Astrocyte (in vitro differentiated cells and primary cell): ENCODE measurements at regions not wholly inside any gene's neighbourhood (a gene's known extent, or its start where the extent isn't known, plus 50 kb on each side); places are given as distances from the start of the nearest gene placed in this dataset.

Source experiments
- DNase-seq: peaks from one replicate; pipeline ENCODE4 v3.0.0-alpha.2; 2010; ENCODE audit warnings: low read depth
- FAIRE-seq: peaks from 2 replicates; lab custom pipeline; 2011; peaks lifted over from hg19 to GRCh38; lab: Jason Lieb, UNC
- H2AFZ ChIP-seq: 2 replicates; pipeline ENCODE4 v1.6.0; 2012; ENCODE audit warnings: low read depth, low read length, inconsistent platforms
- H3K27ac ChIP-seq: 2 replicates; pipeline ENCODE4 v1.5.1; 2011; ENCODE audit warnings: low read depth, low read length, inconsistent platforms
- H3K27me3 ChIP-seq: 2 replicates; pipeline ENCODE4 v1.6.0; 2011; ENCODE audit warnings: low read length, inconsistent platforms; ENCODE audit not compliant: insufficient read depth
- H3K36me3 ChIP-seq: 2 replicates; pipeline ENCODE4 v1.5.1; 2011; ENCODE audit warnings: low read length, inconsistent platforms; ENCODE audit not compliant: insufficient read depth
- H3K4me1 ChIP-seq: 2 replicates; pipeline ENCODE4 v1.5.1; 2011; ENCODE audit warnings: low read length, inconsistent platforms; ENCODE audit not compliant: insufficient read depth
- H3K4me2 ChIP-seq: 2 replicates; pipeline ENCODE4 v1.6.0; 2012; ENCODE audit warnings: low read length, inconsistent platforms
- H3K4me3 ChIP-seq: 2 replicates; pipeline ENCODE4 v1.5.1; 2011; ENCODE audit warnings: low read depth, mild to moderate bottlenecking, low read length, inconsistent platforms; ENCODE audit not compliant: insufficient read depth
- H3K79me2 ChIP-seq: 2 replicates; pipeline ENCODE4 v1.6.0; 2012; ENCODE audit warnings: mild to moderate bottlenecking, low read length, inconsistent platforms; ENCODE audit not compliant: insufficient read depth
- H3K9ac ChIP-seq: 2 replicates; pipeline ENCODE4 v1.6.0; 2012; ENCODE audit warnings: mild to moderate bottlenecking, low read length, inconsistent platforms
- H3K9me3 ChIP-seq: 2 replicates; pipeline ENCODE4 v1.5.1; 2012; ENCODE audit warnings: low read depth, mild to moderate bottlenecking, low read length, inconsistent platforms; ENCODE audit not compliant: insufficient read depth
- H4K20me1 ChIP-seq: 2 replicates; pipeline ENCODE4 v1.6.0; 2012; ENCODE audit warnings: low read length, inconsistent platforms; ENCODE audit not compliant: insufficient read depth
- H3K27ac Mint-ChIP-seq: one replicate; pipeline ENCODE4 v1.8.0; 2021; ENCODE audit warnings: mild to moderate bottlenecking, mixed read lengths; ENCODE audit not compliant: unreplicated experiment
- H3K27me3 Mint-ChIP-seq: one replicate; pipeline ENCODE4 v1.8.0; 2021; ENCODE audit warnings: low read depth, mixed read lengths; ENCODE audit not compliant: unreplicated experiment
- H3K36me3 Mint-ChIP-seq: one replicate; pipeline ENCODE4 v1.8.0; 2021; ENCODE audit warnings: low read depth, mixed read lengths; ENCODE audit not compliant: unreplicated experiment
- H3K4me1 Mint-ChIP-seq: one replicate; pipeline ENCODE4 v1.8.0; 2021; ENCODE audit warnings: low read depth, mixed read lengths; ENCODE audit not compliant: unreplicated experiment
- H3K4me3 Mint-ChIP-seq: one replicate; pipeline ENCODE4 v1.8.0; 2021; ENCODE audit warnings: mild to moderate bottlenecking, moderate library complexity, mixed read lengths; ENCODE audit not compliant: unreplicated experiment
- H3K9me3 Mint-ChIP-seq: one replicate; pipeline ENCODE4 v1.8.0; 2021; ENCODE audit warnings: mild to moderate bottlenecking, mixed read lengths; ENCODE audit not compliant: unreplicated experiment
- CTCF ChIP-seq: IDR thresholded peaks from 2 replicates; pipeline ENCODE4 v1.5.1; 2011; ENCODE audit warnings: low read depth, mild to moderate bottlenecking, inconsistent platforms, low read length, moderate library complexity; ENCODE audit not compliant: insufficient read depth
- EZH2 ChIP-seq: IDR thresholded peaks from 2 replicates; pipeline ENCODE4 v1.6.1; 2012; ENCODE audit warnings: mild to moderate bottlenecking, low read length, inconsistent platforms; ENCODE audit not compliant: insufficient read depth

DNA sequence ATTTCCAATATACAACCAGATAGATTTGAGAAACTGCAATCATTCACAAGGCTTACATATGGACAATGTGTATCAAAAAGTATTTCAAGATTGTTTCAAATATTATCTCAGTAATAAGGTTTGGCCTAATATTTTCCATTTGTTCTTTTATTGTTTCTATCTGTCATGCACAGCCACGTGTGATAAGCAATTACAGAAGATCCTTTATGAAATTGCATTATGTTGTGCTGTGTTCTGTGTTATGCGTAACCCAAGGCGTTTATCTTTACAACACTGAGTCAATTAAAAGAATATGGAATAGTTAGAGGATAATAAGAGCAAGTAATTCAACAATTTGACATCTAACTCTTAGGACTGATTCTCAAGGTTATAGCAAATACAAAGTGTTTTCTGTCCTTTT lies 1009.3 kb upstream of the PRMT6 start:
- Histone ChIP-seq H3K27ac (no peak overlapping the region), H3K79me2 (no peaks in the 10 kb centered on the region), H4K20me1 (no peaks in the 10 kb centered on the region), H3K4me3 (no peak overlapping the region), H2AFZ (no peak overlapping the region), H3K27me3 (no peaks in the 10 kb centered on the region), H3K9ac (no peak overlapping the region), H3K36me3 (no peaks in the 10 kb centered on the region), H3K4me1 (no peaks in the 10 kb centered on the region), H3K9me3 (no peaks in the 10 kb centered on the region), H3K4me2 (no peak overlapping the region)
- DNase-seq (no peak), FAIRE-seq (no peak)
- Mint-ChIP-seq H3K4me1 (no peaks in the 10 kb centered on the region), H3K27me3 (no peaks in the 10 kb centered on the region), H3K36me3 (no peaks in the 10 kb centered on the region), H3K4me3 (no peak overlapping the region), H3K9me3 (no peaks in the 10 kb centered on the region), H3K27ac (no peak overlapping the region)
- no peak for TF ChIP-seq CTCF
- TF ChIP-seq EZH2, result no peak

GRCh38 chr1:106049595-106049994 lies 1006.9 kb upstream of the PRMT6 start:
- H3K9me3 Mint-ChIP-seq, result no peaks in the 10 kb centered on the region
- H3K27ac Mint-ChIP-seq, result no peak overlapping the region
- H3K4me1 Mint-ChIP-seq, result no peaks in the 10 kb centered on the region
- no peaks in the 10 kb centered on the region for H3K36me3 Mint-ChIP-seq
- Histone ChIP-seq H3K9ac (no peak overlapping the region), H3K9me3 (no peaks in the 10 kb centered on the region), H3K27ac (no peak overlapping the region), H3K4me3 (no peak overlapping the region), H3K4me2 (no peak overlapping the region), H3K79me2 (no peaks in the 10 kb centered on the region), H3K27me3 (no peaks in the 10 kb centered on the region), H2AFZ (no peak overlapping the region), H4K20me1 (no peaks in the 10 kb centered on the region), H3K4me1 (no peaks in the 10 kb centered on the region), H3K36me3 (no peaks in the 10 kb centered on the region)
- no peaks in the 10 kb centered on the region for H3K27me3 Mint-ChIP-seq
- DNase-seq (no peak), FAIRE-seq (no peak)
- no peak overlapping the region for H3K4me3 Mint-ChIP-seq
- no peak for TF ChIP-seq EZH2
- no peak for TF ChIP-seq CTCF

DNA sequence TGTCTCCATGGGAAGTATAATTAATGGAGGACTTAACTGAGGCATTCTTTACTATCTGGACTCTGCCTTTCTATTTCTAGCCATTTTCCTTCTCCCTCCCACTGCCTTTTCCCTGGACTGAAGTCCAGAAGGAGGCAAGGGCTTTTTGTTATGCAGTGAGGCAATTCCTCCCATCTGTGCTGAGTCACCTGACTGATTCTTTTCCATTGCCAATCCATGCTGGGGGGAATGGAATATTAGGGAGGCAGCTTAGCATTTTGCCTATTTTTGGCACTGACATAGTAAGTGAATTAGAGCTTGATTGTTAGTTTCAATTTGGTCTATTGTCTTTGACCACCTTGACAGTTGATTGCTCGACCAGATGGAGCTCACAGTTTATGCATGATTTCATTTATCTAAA lies 1000.6 kb upstream of the PRMT6 start:
- H3K27ac ChIP-seq, result no peak overlapping the region
- no peaks in the 10 kb centered on the region for H3K9me3 Mint-ChIP-seq
- no peak overlapping the region for H3K27ac Mint-ChIP-seq
- no peaks in the 10 kb centered on the region for H3K9me3 ChIP-seq
- no peaks in the 10 kb centered on the region for H3K4me1 Mint-ChIP-seq
- H2AFZ ChIP-seq, result no peak overlapping the region
- no peaks in the 10 kb centered on the region for H4K20me1 ChIP-seq
- no peak overlapping the region for H3K4me3 ChIP-seq
- no peak overlapping the region for H3K4me3 Mint-ChIP-seq
- TF ChIP-seq CTCF (no peak), EZH2 (no peak)
- no peak overlapping the region for H3K4me2 ChIP-seq
- FAIRE-seq (no peak), DNase-seq (no peak)
- no peaks in the 10 kb centered on the region for H3K36me3 ChIP-seq
- H3K79me2 ChIP-seq, result no peaks in the 10 kb centered on the region
- H3K36me3 Mint-ChIP-seq, result no peaks in the 10 kb centered on the region
- no peaks in the 10 kb centered on the region for H3K27me3 Mint-ChIP-seq
- H3K9ac ChIP-seq, result no peak overlapping the region
- no peaks in the 10 kb centered on the region for H3K4me1 ChIP-seq
- no peaks in the 10 kb centered on the region for H3K27me3 ChIP-seq
